ENCODE measurements at regions not wholly inside any gene's neighbourhood (a gene's known extent, or its start where the extent isn't known, plus 50 kb on each side); places are given as distances from the start of the nearest gene placed in this dataset.

- no peak overlapping the region for H3K4me3 ChIP-seq (ENCODE audit: low read depth, low read length)
- no peak for TF ChIP-seq CTCF (IDR thresholded peaks at IDR 0.05; ENCODE audit: low read depth, low read length)
Measured at GRCh38 chr6:169944061-169944337, 192.6 kb downstream of the ERMARD start.

- TF ChIP-seq CTCF (IDR thresholded peaks at IDR 0.05; ENCODE audit: low read depth, low read length) = no peak
- H3K4me3 ChIP-seq (ENCODE audit: low read depth, low read length) = no peak overlapping the region
Measured at GRCh38 chr6:169943241-169944060, 192.0 kb downstream of the ERMARD start.

- TF ChIP-seq CTCF (IDR thresholded peaks at IDR 0.05; ENCODE audit: low read depth, low read length) = no peak
- no peak overlapping the region for H3K4me3 ChIP-seq (ENCODE audit: low read depth, low read length)
Measured at GRCh38 chr6:169942173-169942572, 190.8 kb downstream of the ERMARD start.

- no peak for TF ChIP-seq CTCF (IDR thresholded peaks at IDR 0.05; ENCODE audit: low read depth, low read length)
- H3K4me3 ChIP-seq (ENCODE audit: low read depth, low read length) = no peak overlapping the region
Measured at GRCh38 chr6:169940481-169941271, 189.3 kb downstream of the ERMARD start.

GRCh38 chr6:169939554-169940164, 188.2 kb downstream of the ERMARD start:
- no peak for TF ChIP-seq CTCF (IDR thresholded peaks at IDR 0.05; ENCODE audit: low read depth, low read length)
- no peak overlapping the region for H3K4me3 ChIP-seq (ENCODE audit: low read depth, low read length)

GRCh38 chr6:169938731-169939130, 187.3 kb downstream of the ERMARD start:
- no peak for TF ChIP-seq CTCF (IDR thresholded peaks at IDR 0.05; ENCODE audit: low read depth, low read length)
- no peak overlapping the region for H3K4me3 ChIP-seq (ENCODE audit: low read depth, low read length)

GRCh38 chr6:169938262-169938701, 186.9 kb downstream of the ERMARD start:
- no peak for TF ChIP-seq CTCF (IDR thresholded peaks at IDR 0.05; ENCODE audit: low read depth, low read length)
- no peak overlapping the region for H3K4me3 ChIP-seq (ENCODE audit: low read depth, low read length)

All from WI38 (cell line).